B cell (primary cell): ENCODE measurements at regions not wholly inside any gene's neighbourhood (a gene's known extent, or its start where the extent isn't known, plus 50 kb on each side); places are given as distances from the start of the nearest gene placed in this dataset.

Experiments
- ATAC-seq: fragments of 200-7000 bp; cut with Tn5 transposase; one replicate; pipeline ENCODE4 v1.10.0; 2021; ENCODE audit warnings: low read depth, mild to moderate bottlenecking, moderate number of reproducible peaks, moderate library complexity
- CTCF ChIA-PET: fragments of 350-600 bp; sonication (Branson Sonifier 250); formaldehyde crosslinking; loops from one replicate; lab custom pipeline; 2021; ENCODE audit warnings: antibody characterized with exemption, inconsistent platforms; lab: Charles Lee
- POLR2A ChIA-PET: fragments of 350-600 bp; sonication (Branson Sonifier 250); formaldehyde crosslinking; loops from one replicate; lab custom pipeline; 2021; ENCODE audit warnings: antibody characterized with exemption; lab: Charles Lee
- DNase-seq: peaks from one replicate; pipeline ENCODE4 v3.0.0; 2013
- H2AFZ ChIP-seq: 2 replicates; pipeline ENCODE4 v1.6.1; 2012; ENCODE audit warnings: mild to moderate bottlenecking, low read depth, low read length; ENCODE audit not compliant: insufficient read depth, poor library complexity, severe bottlenecking
- H3K27ac ChIP-seq, 2 donors: 1 replicate in 1 of 2; 2 replicates in 1 of 2; pipeline ENCODE4 v1.5.1; 2012 to 2013; ENCODE audit warnings: low read length in 2 of 2, mild to moderate bottlenecking in 2 of 2, moderate library complexity in 1 of 2
- H3K27me3 ChIP-seq, 4 experiments: fragments of 200-600 bp in 1 of 4; sonication (generic) in 1 of 4; replicated peaks in 1 of 4; 1 replicate in 2 of 4; 2 replicates in 2 of 4; pipeline versions ENCODE4 v1.6.1 to v1.7.0; 2013 to 2016; ENCODE audit warnings: low read length in 3 of 4, mild to moderate bottlenecking in 2 of 4, mixed read lengths in 1 of 4, moderate library complexity in 1 of 4; ENCODE audit not compliant: insufficient read depth in 4 of 4, control insufficient read depth in 3 of 4; ENCODE audit errors: control extremely low read depth in 1 of 4
- H3K36me3 ChIP-seq, 2 experiments: replicated peaks in 1 of 2; 1 replicate in 1 of 2; 2 replicates in 1 of 2; pipeline versions ENCODE4 v1.6.1 to v1.7.1; 2013; ENCODE audit warnings: low read length in 1 of 2; ENCODE audit not compliant: insufficient read depth in 2 of 2, control insufficient read depth in 1 of 2; ENCODE audit errors: control extremely low read depth in 1 of 2, extremely low read depth in 1 of 2
- H3K4me1 ChIP-seq, 2 donors: fragments of 200-600 bp in 1 of 2; sonication (generic) in 1 of 2; 1 replicate in 1 of 2; 2 replicates in 1 of 2; pipeline versions ENCODE4 v1.5.1 to v1.6.1; 2013 to 2017; ENCODE audit warnings: low read length in 2 of 2; ENCODE audit not compliant: control insufficient read depth in 2 of 2, insufficient read depth in 2 of 2
- H3K4me2 ChIP-seq: replicated peaks from 2 replicates; pipeline ENCODE3; 2012; ENCODE audit warnings: mild to moderate bottlenecking, low read depth, low read length; ENCODE audit not compliant: poor library complexity, severe bottlenecking
- H3K4me3 ChIP-seq, 5 experiments: fragments of 200-600 bp in 1 of 5; sonication (generic) in 1 of 5; 1 replicate in 3 of 5; 2 replicates in 2 of 5; pipeline versions ENCODE4 v1.5.1 to v1.7.0; 2011 to 2016; ENCODE audit warnings: low read length in 4 of 5, mild to moderate bottlenecking in 4 of 5, low read depth in 2 of 5, control low read depth in 1 of 5, moderate library complexity in 1 of 5; ENCODE audit not compliant: insufficient read depth in 1 of 5; ENCODE audit errors: control extremely low read depth in 1 of 5, extremely low read depth in 1 of 5
- H3K79me2 ChIP-seq: fragments of 200-600 bp; sonication (generic); one replicate; pipeline ENCODE4 v1.6.0; 2016; ENCODE audit warnings: low read length; ENCODE audit not compliant: control insufficient read depth, insufficient read depth
- H3K9ac ChIP-seq: fragments of 200-600 bp; sonication (generic); 2 replicates; pipeline ENCODE4 v1.6.1; 2017; ENCODE audit warnings: mild to moderate bottlenecking, low read length, moderate library complexity
- H3K9me3 ChIP-seq, 3 donors: one replicate each; pipeline versions ENCODE4 v1.6.1 to v1.7.1; 2013; ENCODE audit warnings: low read length in 2 of 3; ENCODE audit not compliant: control insufficient read depth in 2 of 3, insufficient read depth in 1 of 3; ENCODE audit errors: control extremely low read depth in 1 of 3
- H4K20me1 ChIP-seq: 2 replicates; pipeline ENCODE4 v1.6.0; 2012; ENCODE audit warnings: mild to moderate bottlenecking, low read length; ENCODE audit not compliant: insufficient read depth, control insufficient read depth, poor library complexity, severe bottlenecking
- H3K27ac Mint-ChIP-seq: one replicate; pipeline ENCODE4 v1.8.0; 2021; ENCODE audit warnings: mixed read lengths
- H3K27me3 Mint-ChIP-seq: one replicate; pipeline ENCODE4 v1.8.0; 2021; ENCODE audit warnings: mixed read lengths
- H3K4me1 Mint-ChIP-seq: one replicate; pipeline ENCODE4 v1.8.0; 2021; ENCODE audit warnings: mixed read lengths
- H3K4me3 Mint-ChIP-seq: one replicate; pipeline ENCODE4 v1.8.0; 2021; ENCODE audit warnings: mixed read lengths
- H3K9me3 Mint-ChIP-seq: one replicate; pipeline ENCODE4 v1.8.0; 2022; ENCODE audit warnings: mixed read lengths; ENCODE audit not compliant: insufficient read depth
- EZH2 ChIP-seq: IDR thresholded peaks from 2 replicates; pipeline ENCODE4 v1.6.1; 2012; ENCODE audit warnings: borderline replicate concordance, low read depth, mild to moderate bottlenecking, moderate library complexity, low read length; ENCODE audit not compliant: insufficient read depth, poor library complexity, severe bottlenecking
- WGBS: methylation state at CpG from one replicate; pipeline ENCODE4 v1.1.5; 2013; ENCODE audit warnings: missing lambda C conversion rate; ENCODE audit not compliant: insufficient coverage; 5-methylcytosine and 5-hydroxymethylcytosine counted together
- intact Hi-C: fragments of 100-400 bp; cut with micrococcal nuclease; formaldehyde crosslinking; loops from one replicate; pipeline ENCODE4 v1.10.0; 2022
- TF ChIP-seq, protein P1 (sequence below): fragments of 200-600 bp; IDR thresholded peaks from one replicate; pipeline ENCODE4 v1.8.0; 2022; ENCODE audit warnings: antibody characterized with exemption, mild to moderate bottlenecking

GRCh38 chr6:14883921-14884320, 361.9 kb upstream of the JARID2 start:
- no peak overlapping the region for H2AFZ ChIP-seq
- Mint-ChIP-seq H3K27me3 (no peaks in the 10 kb centered on the region), H3K27ac (no peak overlapping the region), H3K9me3 (no peaks in the 10 kb centered on the region), H3K4me1 (peaks cover 5% of the 10 kb centered on the region), H3K4me3 (no peak overlapping the region)
- H3K9ac ChIP-seq: no peak overlapping the region
- no peak overlapping the region for H3K27ac ChIP-seq
- H3K4me1 ChIP-seq: no peaks in the 10 kb centered on the region
- CTCF ChIA-PET: interaction anchor here (0.5 to 0.8 kb wide), 2 partner anchors 10 to 467 kb away, joined by 3 to 4 read pairs; no protein-coding TSS in a partner anchor
- POLR2A ChIA-PET: no interaction called here
- no peaks in the 10 kb centered on the region for H3K27me3 ChIP-seq
- ATAC-seq (no peak), DNase-seq (no peak)
- no peak overlapping the region for H3K4me3 ChIP-seq
- no peaks in the 10 kb centered on the region for H3K9me3 ChIP-seq
- H3K36me3 ChIP-seq: no peaks in the 10 kb centered on the region
- WGBS: 64% methylated on average over 3 of the region's 4 CpGs
- intact Hi-C loops: no loop called here
- H3K4me2 ChIP-seq: no peak overlapping the region
- TF ChIP-seq EZH2: no peak
- TF ChIP-seq, protein P1, sequence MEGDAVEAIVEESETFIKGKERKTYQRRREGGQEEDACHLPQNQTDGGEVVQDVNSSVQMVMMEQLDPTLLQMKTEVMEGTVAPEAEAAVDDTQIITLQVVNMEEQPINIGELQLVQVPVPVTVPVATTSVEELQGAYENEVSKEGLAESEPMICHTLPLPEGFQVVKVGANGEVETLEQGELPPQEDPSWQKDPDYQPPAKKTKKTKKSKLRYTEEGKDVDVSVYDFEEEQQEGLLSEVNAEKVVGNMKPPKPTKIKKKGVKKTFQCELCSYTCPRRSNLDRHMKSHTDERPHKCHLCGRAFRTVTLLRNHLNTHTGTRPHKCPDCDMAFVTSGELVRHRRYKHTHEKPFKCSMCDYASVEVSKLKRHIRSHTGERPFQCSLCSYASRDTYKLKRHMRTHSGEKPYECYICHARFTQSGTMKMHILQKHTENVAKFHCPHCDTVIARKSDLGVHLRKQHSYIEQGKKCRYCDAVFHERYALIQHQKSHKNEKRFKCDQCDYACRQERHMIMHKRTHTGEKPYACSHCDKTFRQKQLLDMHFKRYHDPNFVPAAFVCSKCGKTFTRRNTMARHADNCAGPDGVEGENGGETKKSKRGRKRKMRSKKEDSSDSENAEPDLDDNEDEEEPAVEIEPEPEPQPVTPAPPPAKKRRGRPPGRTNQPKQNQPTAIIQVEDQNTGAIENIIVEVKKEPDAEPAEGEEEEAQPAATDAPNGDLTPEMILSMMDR: no peak
- no peaks in the 10 kb centered on the region for H4K20me1 ChIP-seq
- H3K79me2 ChIP-seq: no peaks in the 10 kb centered on the region

DNA sequence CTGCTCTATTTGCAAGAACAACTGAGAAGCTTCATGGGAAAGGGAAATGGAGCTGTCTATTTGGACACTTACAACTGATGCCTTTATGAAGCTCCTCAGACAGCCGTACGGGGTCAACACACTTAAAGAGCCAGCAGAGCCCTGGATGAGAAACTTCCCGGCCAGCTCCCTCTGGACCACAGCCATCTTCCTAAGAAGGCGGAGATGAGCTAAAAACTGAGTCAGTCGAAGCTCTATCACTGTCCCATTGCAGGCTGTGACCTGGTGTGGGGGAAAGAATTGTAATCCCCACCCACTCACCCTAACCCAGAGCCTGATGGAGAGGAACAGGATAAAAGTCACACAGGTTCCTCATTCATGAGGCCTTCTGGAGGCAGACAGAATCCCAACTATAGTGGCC, 360.4 kb upstream of the JARID2 start:
- Mint-ChIP-seq H3K4me1 (peaks cover 8% of the 10 kb centered on the region), H3K9me3 (peaks cover 4% of the 10 kb centered on the region), H3K27me3 (peaks cover 3% of the 10 kb centered on the region), H3K27ac (no peak overlapping the region), H3K4me3 (no peak overlapping the region)
- Histone ChIP-seq H4K20me1 (no peaks in the 10 kb centered on the region), H3K9me3 (peaks cover 0 to 7% (median 6%) of the 10 kb centered on the region in 3 donors), H3K4me3 (no peak overlapping the region), H3K27ac (no peak overlapping the region), H2AFZ (no peak overlapping the region), H3K4me2 (no peak overlapping the region), H3K79me2 (no peaks in the 10 kb centered on the region), H3K4me1 (no peaks in the 10 kb centered on the region), H3K36me3 (no peaks in the 10 kb centered on the region), H3K9ac (no peak overlapping the region), H3K27me3 (no peaks in the 10 kb centered on the region)
- 100% methylated on average over 2 of the region's 5 CpGs for WGBS
- ATAC-seq (no peak), DNase-seq (no peak)
- CTCF ChIA-PET: interaction anchor here (0.7 kb wide), 1 partner anchor 982 kb away, joined by 3 read pairs; no protein-coding TSS in a partner anchor
- POLR2A ChIA-PET: interaction anchor here (0.6 kb wide), 1 partner anchor 515 kb away, joined by 3 read pairs; no protein-coding TSS in a partner anchor
- intact Hi-C loops: no loop called here
- TF ChIP-seq, protein P1: no peak
- no peak for TF ChIP-seq EZH2
